AG08395 (cell line): ENCODE measurements at regions not wholly inside any gene's neighbourhood (a gene's known extent, or its start where the extent isn't known, plus 50 kb on each side); places are given as distances from the start of the nearest gene placed in this dataset.
A peak's percentile ranks its signal among the peaks of the same experiment; 100 is the strongest.

Experiments used
- DNase-seq: peaks from one replicate; pipeline ENCODE4 v3.0.0; 2012; ENCODE audit warnings: mixed read lengths, low spot score

GRCh38 chr9:26394025-26394424 is 498.6 kb downstream of the CAAP1 start:
- no peak for DNase-seq

DNA sequence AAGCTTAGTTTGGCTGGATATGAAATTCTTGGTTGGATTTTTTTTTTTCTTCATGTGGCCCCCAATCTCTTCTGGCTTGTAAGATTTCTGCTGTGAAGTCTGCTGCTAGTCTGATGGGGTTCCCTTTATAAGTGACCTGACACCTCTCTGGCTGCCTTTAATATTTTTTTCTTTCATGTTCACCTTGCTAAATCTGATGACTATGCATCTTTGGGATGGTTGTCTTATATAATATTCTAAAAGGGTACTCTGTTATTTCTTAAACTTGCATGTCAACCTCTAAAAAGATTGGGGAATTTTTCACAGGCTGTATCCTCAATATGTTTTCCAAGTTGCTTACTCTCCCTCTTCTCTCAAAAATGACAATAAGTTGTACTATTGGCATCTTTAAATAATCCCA is 500.0 kb downstream of the CAAP1 start:
- DNase-seq, result no peak

DNA sequence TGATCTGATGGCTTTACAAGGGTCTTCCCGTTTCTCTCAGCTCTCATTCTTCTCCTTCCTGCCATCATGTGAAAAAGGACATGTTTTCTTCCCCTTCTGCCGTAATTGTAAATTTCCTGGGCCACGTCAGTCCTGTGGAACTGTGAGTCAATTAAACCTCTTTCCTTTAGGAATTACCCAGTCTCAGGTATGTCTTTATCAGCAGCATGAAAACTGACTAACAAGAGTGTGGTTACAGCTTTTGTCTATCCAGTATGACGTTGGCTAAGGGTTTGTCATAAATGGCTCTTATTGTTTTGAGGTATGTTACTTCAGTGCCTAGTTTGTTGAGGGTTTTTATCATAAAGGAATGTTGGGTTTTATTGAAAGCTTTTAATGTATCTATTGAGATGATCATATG is 501.6 kb downstream of the CAAP1 start:
- DNase-seq, result no peak

- DNase-seq, result no peak
These were observed 517.2 kb downstream of the CAAP1 start for GRCh38 chr9:26375448-26375847.

DNA sequence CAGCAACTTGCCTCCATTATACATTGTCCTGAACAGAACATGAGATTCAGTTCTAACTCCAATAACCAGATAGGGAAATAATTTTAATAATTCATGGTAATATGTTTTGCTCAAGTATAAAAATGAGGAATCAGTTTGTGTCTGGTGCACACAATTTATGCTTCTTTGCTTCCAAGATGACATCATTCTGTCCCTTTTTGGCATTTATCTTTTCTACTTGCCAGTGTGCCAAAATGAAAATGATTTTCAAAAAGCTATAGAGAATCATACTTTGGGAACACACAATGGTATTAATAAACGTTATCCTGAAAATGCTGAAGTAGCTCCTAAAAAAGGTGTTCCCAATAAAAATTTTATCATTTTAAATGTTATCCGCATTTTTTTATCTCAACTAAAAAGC is 519.0 kb downstream of the CAAP1 start:
- no peak for DNase-seq

DNA sequence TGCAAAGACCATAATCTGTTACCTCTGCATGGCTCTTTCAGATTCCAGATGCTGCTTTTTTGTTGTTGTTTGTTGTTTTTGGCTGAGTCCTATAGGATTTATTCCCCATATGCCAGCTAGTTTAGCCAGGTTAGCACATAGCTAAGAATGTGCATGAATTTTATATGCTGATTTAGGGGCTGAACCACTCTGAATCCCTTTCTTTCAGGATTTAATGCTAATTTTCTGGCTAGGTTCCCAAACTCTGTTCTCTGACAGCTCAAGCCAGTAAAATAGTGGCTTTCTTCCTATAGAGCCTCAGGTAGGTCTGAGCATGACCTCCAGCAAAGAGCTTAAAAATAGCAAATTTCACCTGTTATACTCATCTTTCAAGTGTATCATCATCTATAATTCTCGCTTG is 521.4 kb downstream of the CAAP1 start:
- DNase-seq, result no peak

- peak; percentile 9 for DNase-seq
These were observed 523.5 kb downstream of the CAAP1 start for GRCh38 chr9:26369093-26369492.

GRCh38 chr9:26368241-26368640 is 524.4 kb downstream of the CAAP1 start:
- DNase-seq, result no peak

DNA sequence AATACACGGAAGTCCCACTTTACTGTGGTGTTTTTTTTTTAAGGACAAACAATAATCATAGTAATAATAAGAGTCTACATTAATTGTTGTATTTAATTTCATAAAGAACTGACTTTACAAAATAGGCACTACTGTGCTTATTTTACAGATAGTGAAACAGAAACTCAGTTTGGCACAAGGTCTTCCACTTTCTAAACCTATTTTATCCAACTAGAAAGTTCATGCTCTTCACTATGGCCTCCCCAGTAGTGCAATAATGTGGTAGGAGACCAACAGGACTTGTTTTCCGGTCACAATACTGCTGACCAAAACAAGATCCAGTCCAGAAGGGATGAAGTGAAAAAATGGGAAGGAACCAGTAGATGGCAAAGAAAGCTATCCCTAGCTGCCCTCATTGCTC is 531.6 kb downstream of the CAAP1 start:
- DNase-seq, result no peak

DNA sequence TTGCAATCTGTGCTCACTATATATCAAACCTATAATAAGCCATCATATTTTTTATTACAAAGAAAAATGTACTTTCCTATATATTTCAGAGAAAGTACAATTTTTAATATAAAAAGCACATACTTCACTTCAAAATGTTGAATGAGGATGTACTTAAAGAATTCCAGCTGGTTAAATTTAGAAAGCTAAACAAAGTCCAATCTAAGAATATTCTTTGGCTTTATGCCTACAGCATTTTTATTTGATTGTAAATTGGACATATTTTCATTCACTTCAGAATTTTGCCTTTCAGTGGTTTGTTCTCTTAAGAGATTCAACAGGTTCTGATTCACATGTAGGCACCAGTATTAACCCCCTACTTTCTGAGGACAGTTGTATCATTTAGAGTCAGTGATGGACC is 533.8 kb downstream of the CAAP1 start:
- no peak for DNase-seq

- no peak for DNase-seq
These were observed 534.7 kb downstream of the CAAP1 start for GRCh38 chr9:26357803-26358344.

DNA sequence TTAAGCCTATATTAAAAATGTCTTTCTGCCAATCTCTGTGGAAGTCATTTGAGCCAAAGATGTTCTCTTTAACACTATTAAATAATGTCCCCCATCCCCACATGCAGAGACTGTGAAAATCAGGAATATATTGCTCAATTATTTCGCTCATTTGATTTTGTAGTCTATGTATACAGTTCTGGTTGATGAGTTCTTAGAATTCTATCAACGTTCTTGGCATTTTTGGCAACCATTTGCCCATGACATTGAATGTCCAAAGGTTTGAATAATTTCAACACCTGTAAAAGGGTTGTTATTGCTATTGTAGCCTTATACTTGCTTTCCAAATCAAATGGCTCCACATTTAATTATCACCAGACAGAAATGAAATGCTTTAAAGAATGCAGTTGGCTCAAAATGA is 536.1 kb downstream of the CAAP1 start:
- DNase-seq, result no peak

- DNase-seq, result no peak
These were observed 545.6 kb downstream of the CAAP1 start for GRCh38 chr9:26346942-26347477.

DNA sequence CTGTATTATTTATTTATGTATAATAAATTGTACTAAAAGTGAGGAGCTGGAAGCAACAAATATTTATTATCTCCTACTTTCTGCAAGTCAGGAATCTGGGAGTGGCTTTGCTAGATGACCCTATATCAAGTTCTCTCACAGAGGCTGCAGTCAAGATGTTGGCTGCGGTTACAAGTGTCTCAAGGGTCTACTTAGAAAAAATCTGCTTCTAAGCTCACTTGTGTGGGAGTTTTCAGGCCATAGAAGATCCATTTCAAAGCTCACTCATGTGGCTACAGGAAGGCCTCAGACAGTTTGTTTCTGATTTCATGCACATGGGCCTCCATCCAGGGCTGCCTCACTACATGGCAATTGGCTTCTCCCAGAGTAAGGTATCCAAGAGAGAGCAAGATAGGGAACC is 551.1 kb downstream of the CAAP1 start:
- no peak for DNase-seq

- DNase-seq, result no peak
These were observed 552.8 kb downstream of the CAAP1 start for GRCh38 chr9:26339796-26340195.

DNA sequence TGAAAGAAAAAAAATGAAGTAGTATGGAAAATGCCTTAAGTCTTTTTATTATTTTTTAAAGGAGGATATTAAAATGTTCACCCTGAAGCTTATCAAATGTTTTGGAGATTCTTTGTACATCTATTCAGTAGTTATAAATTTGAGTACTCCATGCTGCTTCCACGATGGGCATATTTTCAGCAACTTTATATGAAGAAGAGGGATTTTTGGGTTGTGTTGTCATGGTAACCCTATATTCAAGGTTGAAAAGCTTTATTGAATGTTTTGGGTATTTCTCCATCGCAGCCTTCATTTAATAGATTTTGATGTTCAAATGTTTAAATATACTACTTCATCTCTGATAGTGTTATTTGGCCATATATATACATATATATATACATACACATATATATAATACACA is 557.5 kb downstream of the CAAP1 start:
- DNase-seq, result no peak

- no peak for DNase-seq
These were observed 557.9 kb downstream of the CAAP1 start for GRCh38 chr9:26334706-26335105.

DNA sequence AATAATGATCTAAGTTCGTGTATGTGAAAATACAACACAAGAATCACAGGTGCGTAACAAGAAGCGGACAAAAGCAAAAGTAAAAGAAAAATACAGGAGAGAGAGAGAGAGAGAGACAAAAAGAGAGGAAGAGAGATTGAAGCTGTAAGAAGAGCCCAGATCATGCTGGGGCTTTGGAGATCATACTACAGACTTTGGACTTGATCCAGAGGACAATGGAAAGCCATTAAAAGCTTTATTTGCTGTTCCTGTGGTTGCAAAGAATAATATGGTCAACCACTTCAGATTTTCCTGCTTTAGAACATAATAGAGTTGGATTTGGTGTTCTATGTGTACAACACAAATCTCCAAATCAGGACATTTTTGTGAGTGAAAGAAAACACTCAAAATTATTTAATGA is 561.4 kb downstream of the CAAP1 start:
- DNase-seq, result no peak

GRCh38 chr9:26329974-26330373 is 562.6 kb downstream of the CAAP1 start:
- no peak for DNase-seq

- DNase-seq, result peak; percentile 64
These were observed 566.0 kb downstream of the CAAP1 start for GRCh38 chr9:26326563-26326962.

- no peak for DNase-seq
These were observed 567.2 kb downstream of the CAAP1 start for GRCh38 chr9:26325444-26325829.

DNA sequence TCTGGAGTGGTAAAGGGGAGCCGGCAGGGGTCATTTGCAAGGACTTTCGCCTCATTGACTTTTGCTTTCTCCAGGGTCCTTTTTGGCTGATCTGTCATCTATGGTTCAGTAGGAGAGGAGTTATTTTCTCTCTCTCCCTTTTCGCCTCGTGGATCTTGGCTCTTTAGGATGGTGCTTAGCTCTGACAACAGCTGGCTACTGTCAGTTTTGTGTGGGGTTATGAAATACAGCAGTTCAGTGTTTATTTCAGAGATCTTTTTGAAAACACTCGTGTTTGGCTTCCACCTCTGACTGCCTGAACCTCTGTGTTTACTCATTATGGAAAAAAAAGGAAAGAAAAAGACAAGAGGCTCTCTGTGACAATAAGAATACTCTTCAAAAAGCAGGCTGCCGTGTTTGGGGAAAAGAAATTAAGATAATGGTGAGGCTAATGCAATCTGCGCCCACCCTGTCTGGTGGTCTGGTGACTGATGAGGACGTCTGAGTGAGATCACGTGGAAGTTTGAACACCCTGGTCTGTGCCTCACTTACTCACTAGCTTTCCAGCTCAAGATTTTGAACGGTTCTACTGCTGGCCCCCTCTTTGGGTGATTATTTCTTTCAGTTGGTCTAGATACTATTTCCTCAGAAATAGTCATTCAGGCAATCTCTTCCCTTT is 567.7 kb downstream of the CAAP1 start:
- DNase-seq, result peak; percentile 11

DNA sequence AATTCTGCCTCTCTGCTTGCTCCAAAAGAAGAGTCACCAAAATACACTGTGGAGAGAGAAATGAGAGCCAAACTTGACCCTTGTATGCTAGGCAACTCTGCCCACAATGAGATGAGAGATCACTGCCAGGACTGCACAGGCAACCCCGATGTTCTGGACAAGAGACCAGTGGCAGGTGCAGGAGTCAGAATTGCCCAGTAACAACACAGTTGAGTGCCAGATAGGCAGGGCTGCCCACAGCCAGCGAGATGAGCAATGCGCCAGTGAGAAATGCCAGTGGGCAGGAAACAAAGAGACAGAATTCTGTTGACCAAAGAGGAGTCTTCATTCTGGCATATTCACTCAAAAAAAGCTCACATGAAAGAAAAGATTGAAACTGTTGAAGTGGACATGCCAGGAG is 570.7 kb downstream of the CAAP1 start:
- DNase-seq, result no peak

GRCh38 chr9:26319859-26320258 is 572.7 kb downstream of the CAAP1 start:
- DNase-seq, result no peak
